ENCODE measurements at regions not wholly inside any gene's neighbourhood (a gene's known extent, or its start where the extent isn't known, plus 50 kb on each side); places are given as distances from the start of the nearest gene placed in this dataset.
"Not testable (repeated sequence)": the region's sequence is repeated elsewhere in the genome, so short reads cannot be mapped to it uniquely, and the experiment has no call there.

- peak; percentile 34 for DNase-seq (ENCODE audit: low read depth)
Measured at GRCh38 chr15:23924686-23925085, 237.6 kb upstream of the NDN start.

- DNase-seq (ENCODE audit: low read depth): peak; percentile 33
Measured at GRCh38 chr15:23954931-23955330, 267.8 kb upstream of the NDN start.

GRCh38 chr15:23983500-23984259, 296.6 kb upstream of the NDN start:
- DNase-seq (ENCODE audit: low read depth): no peak

- DNase-seq (ENCODE audit: low read depth): no peak
Measured at GRCh38 chr15:23994273-23994672, 307.2 kb upstream of the NDN start.

- no peak for DNase-seq (ENCODE audit: low read depth)
Measured at GRCh38 chr15:23998056-23998455, 311.0 kb upstream of the NDN start.

- no peak for DNase-seq (ENCODE audit: low read depth)
Measured at GRCh38 chr15:24008476-24008875, 321.4 kb upstream of the NDN start.

GRCh38 chr15:24017470-24017869, 330.4 kb upstream of the NDN start:
- DNase-seq (ENCODE audit: low read depth): no peak

- peak; percentile 17 for DNase-seq (ENCODE audit: low read depth)
Measured at GRCh38 chr15:24039683-24040082, 352.6 kb upstream of the NDN start.

- peak; percentile 87 for DNase-seq (ENCODE audit: low read depth)
Measured at GRCh38 chr15:24054547-24055245, 367.6 kb upstream of the NDN start.

- no peak for DNase-seq (ENCODE audit: low read depth)
Measured at GRCh38 chr15:24067733-24068501, 380.8 kb upstream of the NDN start.

GRCh38 chr15:24075420-24076089, 388.4 kb upstream of the NDN start:
- DNase-seq (ENCODE audit: low read depth): peak; percentile 20

- DNase-seq (ENCODE audit: low read depth): no peak
Measured at GRCh38 chr15:24076090-24076784, 389.1 kb upstream of the NDN start.

- no peak for DNase-seq (ENCODE audit: low read depth)
Measured at GRCh38 chr15:24078310-24079029, 391.4 kb upstream of the NDN start.

- DNase-seq (ENCODE audit: low read depth): not testable (repeated sequence)
Measured at GRCh38 chr15:24088941-24089340, 401.8 kb upstream of the NDN start.

GRCh38 chr15:24101503-24101902, 414.4 kb upstream of the NDN start:
- peak; percentile 61 for DNase-seq (ENCODE audit: low read depth)

- DNase-seq (ENCODE audit: low read depth): peak; percentile 6
Measured at GRCh38 chr15:24107524-24107923, 420.4 kb upstream of the NDN start.

GRCh38 chr15:24107948-24108347, 420.8 kb upstream of the NDN start:
- not testable (repeated sequence) for DNase-seq (ENCODE audit: low read depth)

GRCh38 chr15:24108349-24108748, 421.2 kb upstream of the NDN start:
- not testable (repeated sequence) for DNase-seq (ENCODE audit: low read depth)

- not testable (repeated sequence) for DNase-seq (ENCODE audit: low read depth)
Measured at GRCh38 chr15:24139622-24140021, 452.5 kb upstream of the NDN start.

GRCh38 chr15:24145070-24145469, 458.0 kb upstream of the NDN start:
- not testable (repeated sequence) for DNase-seq (ENCODE audit: low read depth)

- no peak for DNase-seq (ENCODE audit: low read depth)
Measured at GRCh38 chr15:24146251-24146650, 459.1 kb upstream of the NDN start.
